NCI-H345 (cell line): ENCODE measurements at regions not wholly inside any gene's neighbourhood (a gene's known extent, or its start where the extent isn't known, plus 50 kb on each side); places are given as distances from the start of the nearest gene placed in this dataset.
"Not testable (repeated sequence)": the region's sequence is repeated elsewhere in the genome, so short reads cannot be mapped to it uniquely, and the experiment has no call there.

Experiments used
- DNase-seq: peaks from one replicate; lab custom pipeline; 2025; lab: John Stamatoyannopoulos, UW

- DNase-seq = no peak
Observed at GRCh38 chr3:81853431-81853830, 92.0 kb upstream of the GBE1 start.

- DNase-seq = no peak
Observed at GRCh38 chr3:81851176-81851575, 89.7 kb upstream of the GBE1 start.

- no peak for DNase-seq
Observed at GRCh38 chr3:81846988-81847387, 85.5 kb upstream of the GBE1 start.

GRCh38 chr3:81841540-81841939 lies 80.1 kb upstream of the GBE1 start:
- DNase-seq = peak; percentile 13

- DNase-seq = no peak
Observed at GRCh38 chr3:81839504-81840094, 78.2 kb upstream of the GBE1 start.

GRCh38 chr3:81838457-81838856 lies 77.0 kb upstream of the GBE1 start:
- no peak for DNase-seq

- DNase-seq = no peak
Observed at GRCh38 chr3:81837071-81837593, 75.7 kb upstream of the GBE1 start.

GRCh38 chr3:81829937-81830336 lies 68.5 kb upstream of the GBE1 start:
- DNase-seq = no peak

GRCh38 chr3:81829272-81829671 lies 67.8 kb upstream of the GBE1 start:
- not testable (repeated sequence) for DNase-seq

- peak; percentile 72 for DNase-seq
Observed at GRCh38 chr3:81823882-81824395, 62.5 kb upstream of the GBE1 start.

GRCh38 chr3:81823086-81823485 lies 61.6 kb upstream of the GBE1 start:
- no peak for DNase-seq

- DNase-seq = no peak
Observed at GRCh38 chr3:81816473-81817250, 55.2 kb upstream of the GBE1 start.

GRCh38 chr3:81812098-81812497 lies 50.7 kb upstream of the GBE1 start:
- not testable (repeated sequence) for DNase-seq
